ENCODE measurements at regions not wholly inside any gene's neighbourhood (a gene's known extent, or its start where the extent isn't known, plus 50 kb on each side); places are given as distances from the start of the nearest gene placed in this dataset.

GRCh38 chr11:23377909-23378308, 517.6 kb upstream of the CCDC179 start:
- Histone ChIP-seq H3K36me3 (ENCODE audit: insufficient read depth, low read length) (no peaks in the 10 kb centered on the region), H3K9me3 (ENCODE audit: control insufficient read depth in 1 of 2, insufficient read depth in 1 of 2, low read length in 2 of 2) (peaks cover 0 to 4% of the 10 kb centered on the region in 2 experiments), H3K4me3 (ENCODE audit: low read length) (no peak overlapping the region), H3K27ac (ENCODE audit: low read depth in 1 of 2, low read length in 2 of 2) (no peak overlapping the region), H3K27me3 (ENCODE audit: control insufficient read depth in 1 of 2, insufficient read depth in 2 of 2, low read length in 2 of 2) (no peaks in the 10 kb centered on the region), H3K4me1 (ENCODE audit: insufficient read depth, low read length) (no peaks in the 10 kb centered on the region)
- H3K27me3 Mint-ChIP-seq, result no peaks in the 10 kb centered on the region
- ChIA-PET CTCF (no interaction called here), POLR2A (no interaction called here)
- DNase-seq (no peak), ATAC-seq (ENCODE audit: poor library complexity) (no peak)
- TF ChIP-seq, protein P1, sequence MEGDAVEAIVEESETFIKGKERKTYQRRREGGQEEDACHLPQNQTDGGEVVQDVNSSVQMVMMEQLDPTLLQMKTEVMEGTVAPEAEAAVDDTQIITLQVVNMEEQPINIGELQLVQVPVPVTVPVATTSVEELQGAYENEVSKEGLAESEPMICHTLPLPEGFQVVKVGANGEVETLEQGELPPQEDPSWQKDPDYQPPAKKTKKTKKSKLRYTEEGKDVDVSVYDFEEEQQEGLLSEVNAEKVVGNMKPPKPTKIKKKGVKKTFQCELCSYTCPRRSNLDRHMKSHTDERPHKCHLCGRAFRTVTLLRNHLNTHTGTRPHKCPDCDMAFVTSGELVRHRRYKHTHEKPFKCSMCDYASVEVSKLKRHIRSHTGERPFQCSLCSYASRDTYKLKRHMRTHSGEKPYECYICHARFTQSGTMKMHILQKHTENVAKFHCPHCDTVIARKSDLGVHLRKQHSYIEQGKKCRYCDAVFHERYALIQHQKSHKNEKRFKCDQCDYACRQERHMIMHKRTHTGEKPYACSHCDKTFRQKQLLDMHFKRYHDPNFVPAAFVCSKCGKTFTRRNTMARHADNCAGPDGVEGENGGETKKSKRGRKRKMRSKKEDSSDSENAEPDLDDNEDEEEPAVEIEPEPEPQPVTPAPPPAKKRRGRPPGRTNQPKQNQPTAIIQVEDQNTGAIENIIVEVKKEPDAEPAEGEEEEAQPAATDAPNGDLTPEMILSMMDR (IDR thresholded peaks at IDR 0.05), result no peak
- no peaks in the 10 kb centered on the region for H3K36me3 Mint-ChIP-seq (ENCODE audit: low read depth)
- H3K9me3 Mint-ChIP-seq, result peaks cover 22% of the 10 kb centered on the region
- no peaks in the 10 kb centered on the region for H3K4me1 Mint-ChIP-seq (ENCODE audit: low read depth)
- no peak overlapping the region for H3K4me3 Mint-ChIP-seq
- intact Hi-C loops (cut with DNase I, micrococcal nuclease), result no loop called here
- no peak overlapping the region for H3K27ac Mint-ChIP-seq

DNA sequence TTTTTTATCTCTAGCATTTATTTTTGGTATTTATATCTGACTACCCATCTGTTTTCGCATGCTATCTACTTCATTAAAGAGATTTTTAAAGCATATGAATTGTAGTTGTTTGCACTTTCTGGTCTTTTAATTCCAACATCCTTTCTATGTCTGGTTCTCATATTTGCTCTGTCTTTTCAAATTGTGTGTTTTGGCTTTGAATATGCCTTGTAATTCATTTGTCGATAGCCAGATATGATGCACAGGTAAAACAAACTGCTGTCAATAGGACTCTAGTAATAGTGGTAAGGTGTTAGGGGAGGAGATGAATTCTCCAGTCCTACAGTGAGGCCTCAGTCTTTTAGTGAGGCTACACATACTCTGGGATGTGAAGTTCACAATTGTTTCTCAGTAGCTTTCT, 530.8 kb upstream of the CCDC179 start:
- POLR2A ChIA-PET, result no interaction called here
- H3K9me3 ChIP-seq (ENCODE audit: control insufficient read depth in 1 of 2, insufficient read depth in 1 of 2, low read length in 2 of 2), result no peaks in the 10 kb centered on the region
- H3K36me3 ChIP-seq (ENCODE audit: insufficient read depth, low read length), result no peaks in the 10 kb centered on the region
- ATAC-seq (ENCODE audit: poor library complexity) (no peak), DNase-seq (no peak)
- H3K4me3 ChIP-seq (ENCODE audit: low read length), result no peak overlapping the region
- intact Hi-C loops (cut with DNase I, micrococcal nuclease), result no loop called here
- Mint-ChIP-seq H3K36me3 (ENCODE audit: low read depth) (no peaks in the 10 kb centered on the region), H3K27me3 (no peaks in the 10 kb centered on the region), H3K4me1 (ENCODE audit: low read depth) (no peaks in the 10 kb centered on the region), H3K27ac (no peak overlapping the region), H3K4me3 (no peak overlapping the region), H3K9me3 (peaks cover 6% of the 10 kb centered on the region)
- H3K27me3 ChIP-seq (ENCODE audit: control insufficient read depth in 1 of 2, insufficient read depth in 2 of 2, low read length in 2 of 2), result no peaks in the 10 kb centered on the region
- H3K27ac ChIP-seq (ENCODE audit: low read depth in 1 of 2, low read length in 2 of 2), result no peak overlapping the region
- no peaks in the 10 kb centered on the region for H3K4me1 ChIP-seq (ENCODE audit: insufficient read depth, low read length)
- TF ChIP-seq, protein P1 (IDR thresholded peaks at IDR 0.05), result no peak
- CTCF ChIA-PET, result no interaction called here

GRCh38 chr11:23398052-23398451, 537.8 kb upstream of the CCDC179 start:
- TF ChIP-seq, protein P1 (IDR thresholded peaks at IDR 0.05), result no peak
- Mint-ChIP-seq H3K27ac (no peak overlapping the region), H3K4me1 (ENCODE audit: low read depth) (no peaks in the 10 kb centered on the region), H3K4me3 (no peak overlapping the region), H3K9me3 (peaks cover 11% of the 10 kb centered on the region), H3K27me3 (no peaks in the 10 kb centered on the region), H3K36me3 (ENCODE audit: low read depth) (no peaks in the 10 kb centered on the region)
- intact Hi-C loops (cut with DNase I, micrococcal nuclease), result no loop called here
- no peaks in the 10 kb centered on the region for H3K4me1 ChIP-seq (ENCODE audit: insufficient read depth, low read length)
- ATAC-seq (ENCODE audit: poor library complexity) (no peak), DNase-seq (no peak)
- H3K27me3 ChIP-seq (ENCODE audit: control insufficient read depth in 1 of 2, insufficient read depth in 2 of 2, low read length in 2 of 2), result no peaks in the 10 kb centered on the region
- POLR2A ChIA-PET, result no interaction called here
- H3K4me3 ChIP-seq (ENCODE audit: low read length), result no peak overlapping the region
- peaks cover 0 to 5% of the 10 kb centered on the region in 2 experiments for H3K9me3 ChIP-seq (ENCODE audit: control insufficient read depth in 1 of 2, insufficient read depth in 1 of 2, low read length in 2 of 2)
- H3K36me3 ChIP-seq (ENCODE audit: insufficient read depth, low read length), result no peaks in the 10 kb centered on the region
- no peak overlapping the region for H3K27ac ChIP-seq (ENCODE audit: low read depth in 1 of 2, low read length in 2 of 2)
- CTCF ChIA-PET, result no interaction called here
